NCI-H526 treated with DMSO at 0.1 percent for 48 hours (cell line): ENCODE measurements at regions not wholly inside any gene's neighbourhood (a gene's known extent, or its start where the extent isn't known, plus 50 kb on each side); places are given as distances from the start of the nearest gene placed in this dataset.
"Not testable (repeated sequence)": the region's sequence is repeated elsewhere in the genome, so short reads cannot be mapped to it uniquely, and the experiment has no call there.

Experiments used
- DNase-seq: peaks from one replicate; lab custom pipeline; 2025; lab: John Stamatoyannopoulos, UW

DNA sequence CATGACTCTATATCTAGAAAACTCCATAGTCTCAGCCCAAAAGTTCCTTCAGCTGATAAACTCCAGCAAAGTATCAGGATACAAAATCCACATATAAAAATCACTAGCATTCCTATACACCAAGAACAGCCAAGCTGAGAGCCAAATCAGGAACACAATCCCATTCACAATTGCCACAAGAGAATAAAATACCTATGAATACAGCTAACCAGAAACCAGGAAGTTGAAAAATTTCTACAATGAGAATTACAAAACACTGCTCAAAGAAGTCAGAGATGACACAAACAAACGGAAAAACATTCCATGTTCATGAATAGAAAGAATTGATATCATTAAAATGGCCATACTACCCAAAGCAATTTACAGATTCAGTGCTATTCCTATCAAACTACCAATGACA, 61.0 kb upstream of the PKN2 start:
- DNase-seq: not testable (repeated sequence)
